DMS 273 (cell line): ENCODE measurements at regions not wholly inside any gene's neighbourhood (a gene's known extent, or its start where the extent isn't known, plus 50 kb on each side); places are given as distances from the start of the nearest gene placed in this dataset.
"Not testable (repeated sequence)": the region's sequence is repeated elsewhere in the genome, so short reads cannot be mapped to it uniquely, and the experiment has no call there.

Experiments
- DNase-seq: peaks from one replicate; lab custom pipeline; 2025; ENCODE audit not compliant: unreplicated experiment; lab: John Stamatoyannopoulos, UW

DNA sequence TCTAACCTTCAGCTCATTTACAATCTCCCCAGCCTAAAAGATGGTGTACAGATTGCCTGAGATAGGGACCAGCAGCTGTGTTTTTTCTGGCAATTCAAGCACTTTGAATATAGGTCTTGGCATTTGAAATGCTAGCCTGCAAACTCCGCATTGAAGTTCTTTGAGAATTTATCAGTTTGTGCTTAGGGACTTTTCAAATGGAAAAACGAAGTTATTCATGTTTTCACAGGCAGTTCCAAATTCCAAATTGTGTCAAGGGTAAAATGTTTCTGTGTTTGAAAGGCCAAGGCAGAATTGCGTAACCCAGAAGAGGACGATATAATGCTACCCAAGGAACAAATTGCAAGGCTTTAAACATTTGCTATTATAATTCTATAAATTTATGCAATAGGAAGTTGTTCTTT, 168.9 kb upstream of the RASSF8 start:
- no peak for DNase-seq

DNA sequence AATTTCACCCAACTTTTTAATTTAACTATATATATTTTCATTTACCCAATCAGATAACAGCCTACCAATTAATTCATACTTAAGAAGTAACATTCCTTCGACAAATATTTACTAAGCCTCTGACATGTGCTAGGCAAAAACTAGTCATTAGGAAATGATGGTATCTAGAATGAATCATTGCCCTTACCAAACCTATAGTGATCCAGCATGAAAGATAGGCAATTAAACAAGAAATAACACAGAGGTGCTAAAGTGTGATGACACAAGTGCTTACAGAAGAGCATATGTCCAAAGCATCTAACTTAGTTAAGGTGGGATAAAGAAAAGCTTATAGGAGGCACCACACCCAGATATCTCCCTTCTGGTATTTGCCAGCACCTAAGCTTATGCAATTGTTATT, 166.5 kb upstream of the RASSF8 start:
- no peak for DNase-seq

DNA sequence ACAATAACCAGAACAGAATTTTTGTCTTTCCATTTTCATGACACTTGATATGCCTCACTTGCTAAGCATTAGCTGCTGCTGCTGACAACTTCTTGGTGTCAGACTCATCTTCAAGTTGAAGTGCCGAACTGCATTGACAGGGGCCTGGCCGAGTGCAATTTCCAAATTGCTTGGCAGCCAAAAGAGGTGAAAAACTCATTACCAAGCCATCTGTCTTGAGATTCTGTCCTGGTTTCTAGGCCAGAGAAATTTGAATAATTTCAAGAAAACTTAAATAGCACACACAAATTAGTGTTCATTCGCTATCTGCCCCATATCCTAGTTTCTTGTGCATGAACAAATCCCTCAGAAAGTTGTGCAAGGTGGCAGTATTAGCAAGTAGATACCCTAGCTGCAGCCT, 165.3 kb upstream of the RASSF8 start:
- peak; percentile 4 for DNase-seq

DNA sequence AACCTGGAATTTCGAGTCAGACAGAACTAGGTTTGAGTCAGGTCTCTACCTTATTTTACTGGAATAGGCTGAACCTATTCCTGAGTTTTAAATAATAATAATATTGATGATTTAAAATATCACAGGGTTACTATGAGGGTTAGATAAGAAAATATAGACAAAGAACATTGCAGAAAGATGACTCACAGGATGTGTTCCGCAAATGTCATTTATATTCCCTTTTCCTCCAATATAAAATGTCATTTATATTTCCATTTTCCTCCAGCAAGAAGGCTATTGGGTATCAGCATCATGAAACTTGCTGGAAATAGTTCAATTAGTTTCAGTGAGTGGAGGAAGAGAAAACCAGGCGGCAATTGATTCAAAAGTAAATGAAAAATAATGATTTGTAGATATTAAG, 163.9 kb upstream of the RASSF8 start:
- DNase-seq: no peak

DNA sequence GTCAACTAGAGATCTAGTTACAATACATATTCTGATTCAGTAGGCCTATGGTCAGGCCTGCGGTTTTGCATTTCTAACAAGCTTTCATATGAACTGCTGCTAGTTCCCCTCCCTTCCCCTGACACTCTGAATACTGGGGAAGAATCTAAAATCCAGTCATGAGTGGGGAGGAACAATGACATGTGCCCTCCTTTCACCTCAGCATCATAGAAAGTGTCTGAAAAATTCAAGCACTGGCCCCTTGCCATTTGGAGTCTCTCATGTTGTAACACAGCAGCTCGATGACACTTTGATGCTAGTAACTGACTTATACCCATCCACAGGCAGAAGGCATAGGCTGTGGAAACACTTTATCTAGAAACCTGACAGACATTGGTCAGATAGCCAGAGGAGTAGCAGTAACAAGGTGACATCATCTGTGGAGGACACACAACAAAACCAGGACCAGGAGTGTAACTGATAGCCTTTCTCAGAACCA, 161.9 kb upstream of the RASSF8 start:
- no peak for DNase-seq

DNA sequence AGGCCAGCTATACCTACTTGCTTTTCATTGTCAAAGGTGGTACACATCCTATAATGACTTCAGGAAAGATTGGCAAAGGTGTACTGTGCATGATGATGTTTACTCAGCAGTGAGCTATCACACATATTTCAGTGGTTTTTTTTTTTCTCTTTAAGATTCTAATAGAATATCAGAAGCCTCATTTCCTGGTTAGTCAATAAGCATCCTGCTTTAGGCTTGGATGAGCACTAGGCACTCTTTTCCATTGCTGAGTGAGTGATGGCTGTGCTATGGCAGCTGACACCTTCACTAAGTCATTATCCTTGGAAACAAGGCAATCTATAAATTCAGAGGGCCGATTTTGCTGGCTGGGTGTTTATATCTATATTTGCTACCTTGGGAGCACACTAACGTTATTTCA, 161.1 kb upstream of the RASSF8 start:
- no peak for DNase-seq

DNA sequence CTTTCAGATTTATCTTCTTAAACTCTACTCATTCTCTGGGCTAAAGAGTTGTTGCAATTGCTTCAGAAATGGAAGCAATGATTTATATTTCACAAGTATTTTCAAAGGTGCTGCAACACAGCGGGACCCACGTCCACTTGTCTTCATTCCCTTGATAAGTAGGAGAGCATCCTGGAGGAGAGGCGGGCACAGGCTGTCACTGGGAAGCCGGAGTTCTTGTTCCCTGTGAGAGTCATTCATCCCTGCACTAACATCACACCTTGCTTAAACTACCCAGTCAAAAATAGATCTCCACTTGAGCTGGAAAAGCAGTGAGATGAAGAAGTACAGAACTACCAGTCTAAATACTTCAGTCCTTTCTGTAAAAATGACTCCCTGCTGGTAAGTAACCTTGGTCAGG, 160.5 kb upstream of the RASSF8 start:
- DNase-seq: no peak

DNA sequence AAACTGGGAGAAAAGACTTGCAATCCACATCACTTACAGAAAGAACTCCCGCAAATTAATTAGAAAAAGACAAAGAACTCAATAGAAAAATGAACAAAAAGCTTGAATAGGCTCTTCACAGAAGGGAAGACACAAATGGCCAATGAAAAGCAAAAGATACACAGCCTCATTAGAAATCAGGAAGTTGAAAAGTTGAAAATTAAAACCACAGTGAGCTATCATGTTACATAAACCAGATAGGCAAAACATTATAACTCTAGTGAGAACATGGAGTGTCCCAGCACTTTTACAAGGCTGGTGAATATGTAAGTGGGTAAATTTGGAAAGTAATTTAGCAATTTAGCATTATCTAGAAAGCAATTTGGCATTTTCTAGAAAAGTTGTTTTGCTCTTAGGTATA, 158.4 kb upstream of the RASSF8 start:
- DNase-seq: no peak

DNA sequence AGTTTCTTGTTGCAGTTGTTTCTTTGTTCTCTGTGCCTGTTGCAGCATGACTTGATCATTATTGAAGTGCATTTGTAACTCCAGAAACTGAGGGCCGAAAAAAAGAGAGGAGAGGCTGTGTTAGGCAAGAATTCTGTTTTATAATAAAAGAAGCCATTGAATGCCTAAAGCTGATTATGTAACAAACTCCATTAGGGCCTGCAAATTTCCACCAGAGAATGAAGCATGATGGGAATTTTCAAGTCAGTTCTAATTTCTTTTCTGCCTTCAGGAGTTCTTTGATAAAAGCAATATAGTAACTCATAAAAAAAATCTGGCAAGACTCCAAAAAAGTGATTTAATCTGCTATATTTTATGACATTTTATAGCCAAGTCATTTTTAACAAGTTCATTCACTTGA, 156.7 kb upstream of the RASSF8 start:
- no peak for DNase-seq

DNA sequence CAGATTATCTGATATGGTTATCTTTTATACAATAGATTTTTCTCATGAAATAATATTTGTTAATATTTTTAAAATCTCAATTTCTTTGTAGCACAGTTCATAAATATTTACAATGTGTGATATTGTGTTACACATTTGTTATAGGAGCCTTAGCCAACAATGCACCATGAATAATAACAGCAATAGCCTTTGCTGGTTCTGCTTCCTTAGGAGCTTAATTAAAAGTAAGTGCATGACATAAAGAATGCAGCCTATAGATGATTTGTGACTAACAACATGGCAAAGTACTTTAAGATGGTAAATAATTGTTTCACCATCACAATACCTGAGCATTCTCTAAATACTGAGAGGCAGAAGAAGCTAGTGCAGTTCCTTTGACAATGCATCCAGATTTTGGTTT, 156.3 kb upstream of the RASSF8 start:
- DNase-seq: no peak

DNA sequence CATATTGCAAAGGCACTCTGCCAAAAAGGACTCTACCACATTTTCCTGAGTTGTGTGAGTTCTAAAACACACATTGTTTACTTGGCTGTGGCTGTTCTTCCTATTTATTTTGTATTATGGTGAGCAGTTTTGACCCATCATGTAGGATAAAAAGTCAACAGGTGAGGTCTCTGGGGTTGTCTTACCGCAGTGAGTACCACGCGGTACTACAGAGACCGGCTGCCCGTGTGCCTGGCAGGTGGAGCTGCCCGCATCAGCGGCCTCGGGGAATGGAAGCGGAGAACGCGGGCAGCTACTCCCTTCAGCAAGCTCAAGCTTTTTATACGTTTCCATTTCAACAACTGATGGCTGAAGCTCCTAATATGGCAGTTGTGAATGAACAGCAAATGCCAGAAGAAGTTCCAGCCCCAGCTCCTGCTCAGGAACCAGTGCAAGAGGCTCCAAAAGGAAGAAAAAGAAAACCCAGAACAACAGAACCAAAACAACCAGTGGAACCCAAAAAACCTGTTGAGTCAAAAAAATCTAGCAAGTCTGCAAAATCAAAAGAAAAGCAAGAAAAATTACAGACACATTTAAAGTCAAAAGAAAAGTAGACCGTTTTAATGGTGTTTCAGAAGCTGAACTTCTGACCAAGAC, 155.3 kb upstream of the RASSF8 start:
- not testable (repeated sequence) for DNase-seq

DNA sequence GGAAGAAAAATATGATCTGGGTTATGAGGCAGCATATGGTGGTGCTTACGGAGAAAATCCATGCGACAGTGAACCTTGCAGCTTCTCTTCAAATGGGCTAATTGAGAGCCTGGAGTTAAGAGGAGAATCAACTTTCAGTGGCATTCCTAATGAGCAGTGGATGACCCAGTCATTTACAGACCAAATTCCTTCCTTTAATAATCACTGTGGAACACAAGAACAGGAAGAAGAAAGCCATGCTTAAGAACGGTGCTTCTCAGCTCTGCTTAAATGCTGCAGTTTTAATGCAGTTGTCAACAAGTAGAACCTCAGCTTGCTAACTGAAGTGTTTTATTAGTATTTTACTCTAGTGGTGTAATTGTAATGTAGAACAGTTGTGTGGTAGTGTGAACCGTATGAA, 154.2 kb upstream of the RASSF8 start:
- not testable (repeated sequence) for DNase-seq

DNA sequence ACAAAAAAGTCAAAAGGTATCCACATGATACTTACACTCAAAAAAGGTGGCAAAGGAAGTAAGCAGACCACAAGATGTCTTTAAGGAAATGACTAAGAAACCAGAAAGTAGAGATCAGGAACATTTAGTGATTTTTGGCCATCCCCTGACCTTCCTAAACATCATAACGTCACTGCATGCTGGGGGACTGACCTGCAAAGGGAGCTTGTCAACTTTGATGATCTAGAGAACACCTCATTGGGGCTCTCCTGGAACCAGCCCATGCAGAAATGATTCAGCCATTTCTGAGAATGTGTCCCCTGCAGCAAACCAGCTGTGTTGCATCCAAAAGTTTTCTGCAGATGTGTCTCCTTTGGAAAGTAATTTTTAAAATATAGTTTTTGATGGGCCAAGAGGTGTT, 152.2 kb upstream of the RASSF8 start:
- no peak for DNase-seq

DNA sequence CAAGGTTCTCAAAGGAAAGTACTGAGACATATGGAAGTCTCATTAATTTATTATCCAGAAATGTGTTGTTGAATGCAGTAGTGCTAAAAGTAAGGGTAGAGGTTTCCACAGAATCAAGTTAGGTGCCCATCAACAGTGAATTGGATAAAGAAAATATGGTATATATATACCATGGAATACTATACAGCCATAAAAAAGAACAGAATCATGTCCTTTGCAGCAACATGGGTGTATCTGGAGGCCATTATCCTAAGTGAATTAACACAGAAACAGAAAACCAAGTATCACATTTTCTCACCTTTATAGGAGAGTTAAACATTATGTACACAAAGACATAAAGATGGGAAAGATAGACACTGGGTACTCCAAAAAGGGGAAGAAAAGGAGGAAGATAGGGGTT, 149.9 kb upstream of the RASSF8 start:
- DNase-seq: no peak

DNA sequence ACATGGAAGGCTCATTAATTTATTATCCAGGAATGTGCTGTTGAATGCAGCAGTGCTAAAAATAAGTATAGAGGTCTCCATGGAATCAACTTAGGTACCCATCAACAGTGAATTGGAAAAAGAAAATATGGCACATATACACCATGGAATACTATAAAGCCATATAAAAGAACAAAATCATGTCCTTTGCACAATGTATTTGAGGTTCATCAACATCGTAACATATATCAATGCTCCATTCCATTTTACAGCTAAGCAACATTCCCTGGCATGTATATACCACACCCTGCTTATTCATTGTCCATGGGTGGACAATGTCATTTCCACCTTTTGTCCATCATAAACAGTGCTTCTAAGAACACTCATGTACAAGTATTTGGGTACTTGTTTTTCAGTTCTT, 147.8 kb upstream of the RASSF8 start:
- DNase-seq: no peak

DNA sequence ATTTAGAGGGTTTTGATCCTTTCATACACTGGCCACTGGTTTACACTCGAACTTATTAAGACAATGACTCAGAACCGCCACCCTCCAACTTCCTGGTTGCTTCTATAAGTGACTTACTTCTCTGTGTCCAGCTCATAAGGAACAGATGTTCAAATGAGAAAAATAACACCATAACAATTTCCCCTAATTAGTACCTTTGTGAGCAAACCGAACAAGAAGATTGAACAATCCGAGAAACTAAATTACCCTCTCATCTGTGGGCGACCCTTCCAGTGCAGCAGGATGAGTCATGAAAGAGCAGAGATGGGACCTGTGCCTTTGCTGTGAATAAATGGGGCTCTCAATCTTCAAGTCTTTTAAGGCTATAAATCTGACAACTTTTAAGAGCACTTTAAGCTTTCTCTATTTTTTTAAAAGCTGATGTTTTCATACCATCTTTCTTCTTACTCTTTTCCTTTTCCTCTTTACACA, 146.8 kb upstream of the RASSF8 start:
- peak; percentile 10 for DNase-seq

DNA sequence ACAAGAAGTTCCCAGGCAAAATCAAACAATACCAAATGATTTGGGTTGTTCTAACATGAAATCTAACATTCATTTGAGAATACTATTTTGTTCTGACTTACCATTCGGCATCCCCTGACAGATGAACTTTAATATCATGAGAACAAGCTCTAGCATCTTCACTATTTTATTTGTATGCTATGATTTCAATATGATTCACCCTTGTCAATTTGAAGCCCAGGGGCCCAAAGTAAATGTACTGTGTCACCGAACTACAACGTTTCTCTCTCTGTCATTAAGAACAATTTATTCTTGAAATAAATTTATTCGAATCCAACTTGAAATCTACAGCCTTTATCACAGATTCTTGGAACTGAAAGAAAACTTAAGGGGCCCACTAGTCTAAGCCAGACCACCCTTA, 146.2 kb upstream of the RASSF8 start:
- no peak for DNase-seq

DNA sequence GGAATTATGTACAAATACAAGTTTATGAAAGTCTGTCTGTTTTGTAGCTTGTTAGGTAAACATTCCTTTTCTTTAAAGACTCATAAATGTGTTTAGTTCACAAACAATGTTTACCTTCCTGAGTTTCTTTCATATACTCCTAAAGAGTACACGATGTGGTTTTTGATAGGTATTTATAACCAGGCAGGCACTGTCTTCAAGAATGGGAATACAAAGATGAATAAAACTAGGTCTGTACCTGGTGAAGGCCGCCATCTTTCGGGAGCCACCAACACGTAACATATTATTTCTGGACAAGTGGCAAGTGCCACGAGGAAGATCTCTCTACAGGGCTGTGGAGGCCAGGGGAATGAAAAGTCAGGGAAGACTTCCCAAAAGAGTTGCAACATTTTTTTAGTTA, 144.6 kb upstream of the RASSF8 start:
- DNase-seq: no peak

DNA sequence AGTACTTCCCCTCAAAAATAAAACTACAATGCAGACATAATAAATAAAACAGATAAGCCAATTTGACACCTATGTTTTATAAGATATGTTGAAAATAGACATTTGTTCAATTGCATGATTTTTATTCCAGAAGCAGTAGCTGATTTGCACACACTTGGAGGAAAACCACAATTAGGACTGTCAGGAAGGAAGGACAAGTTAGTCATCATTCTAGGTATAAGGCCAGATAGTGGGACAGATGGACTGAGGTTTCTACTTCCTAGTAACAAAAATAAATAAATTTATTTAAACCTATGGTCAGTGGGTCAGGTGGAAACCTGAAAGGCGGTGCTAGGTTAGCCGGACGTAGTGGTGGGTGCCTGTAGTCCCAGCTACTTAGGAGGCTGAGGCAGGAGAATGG, 141.8 kb upstream of the RASSF8 start:
- no peak for DNase-seq

DNA sequence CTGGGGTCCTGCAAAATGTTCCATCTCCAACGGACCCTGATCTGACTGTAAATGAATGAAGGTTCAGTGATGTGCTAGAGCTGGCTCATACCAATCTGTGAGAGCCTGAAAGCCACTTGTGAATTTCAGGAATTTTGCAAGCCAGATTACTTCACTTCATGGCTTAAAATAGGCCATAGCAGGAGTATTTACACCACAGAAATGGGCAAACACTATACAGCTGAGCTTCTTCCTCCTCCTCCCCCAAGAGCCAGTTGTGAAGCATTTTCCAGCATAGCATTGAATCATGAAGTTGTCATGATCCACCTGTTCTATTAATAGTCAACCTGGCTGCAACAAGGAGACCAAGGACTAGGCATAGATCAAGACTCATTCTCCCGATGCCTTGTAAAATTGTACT, 141.3 kb upstream of the RASSF8 start:
- no peak for DNase-seq

DNA sequence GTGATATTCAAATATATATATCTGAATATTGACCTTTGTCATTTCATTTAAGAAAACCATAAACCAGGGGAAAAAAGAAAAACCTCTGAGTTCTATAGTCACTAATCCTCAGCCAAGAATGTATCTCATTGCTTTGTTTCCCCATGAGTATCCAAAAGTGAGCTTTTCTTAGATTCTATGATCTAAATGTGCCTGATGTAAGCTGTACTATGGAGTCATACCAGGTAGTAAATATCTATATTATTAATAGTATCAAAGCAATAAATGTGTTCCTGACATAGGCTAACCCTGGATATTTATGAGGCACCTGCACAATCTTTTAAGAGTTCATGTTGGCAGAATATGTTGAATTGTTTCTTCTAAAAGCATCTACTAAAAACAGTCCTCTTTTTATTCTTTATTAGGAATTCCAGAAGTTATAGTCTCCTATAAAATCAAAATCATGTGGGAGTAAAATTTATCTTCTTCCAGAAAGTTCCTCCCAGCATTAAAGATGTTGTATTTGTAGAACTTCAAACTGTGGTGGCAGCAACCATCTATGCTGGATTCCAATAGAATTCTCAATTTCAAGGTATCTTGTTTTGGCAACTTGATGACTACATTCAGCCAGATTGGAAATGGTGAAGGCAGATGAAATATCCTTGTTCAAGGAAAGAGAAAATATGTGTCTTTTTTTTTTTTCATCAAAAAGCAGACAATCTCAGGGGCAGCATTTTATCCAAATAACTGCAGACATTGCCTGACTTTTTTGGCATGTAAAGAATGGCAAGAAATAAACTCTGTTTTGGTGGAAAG, 139.7 kb upstream of the RASSF8 start:
- DNase-seq: no peak

DNA sequence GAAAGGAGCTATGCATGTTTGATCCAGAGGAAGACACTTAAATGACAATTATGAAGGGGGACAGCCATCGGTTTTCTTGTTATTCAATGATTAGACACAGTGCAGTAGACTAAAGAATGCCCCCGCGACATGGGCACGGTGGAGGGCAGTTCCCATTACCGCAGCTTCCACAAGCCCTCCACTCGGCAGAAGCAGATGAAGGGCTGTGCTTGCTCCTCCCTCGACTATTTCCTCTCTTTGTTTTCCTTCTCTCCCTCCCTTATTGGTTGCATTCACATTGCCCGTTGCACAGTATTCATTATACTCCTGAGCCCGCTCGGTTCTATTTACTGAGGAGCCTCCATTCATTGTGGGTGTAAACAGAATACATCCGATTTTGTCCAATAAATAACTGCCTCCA, 138.8 kb upstream of the RASSF8 start:
- DNase-seq: no peak

DNA sequence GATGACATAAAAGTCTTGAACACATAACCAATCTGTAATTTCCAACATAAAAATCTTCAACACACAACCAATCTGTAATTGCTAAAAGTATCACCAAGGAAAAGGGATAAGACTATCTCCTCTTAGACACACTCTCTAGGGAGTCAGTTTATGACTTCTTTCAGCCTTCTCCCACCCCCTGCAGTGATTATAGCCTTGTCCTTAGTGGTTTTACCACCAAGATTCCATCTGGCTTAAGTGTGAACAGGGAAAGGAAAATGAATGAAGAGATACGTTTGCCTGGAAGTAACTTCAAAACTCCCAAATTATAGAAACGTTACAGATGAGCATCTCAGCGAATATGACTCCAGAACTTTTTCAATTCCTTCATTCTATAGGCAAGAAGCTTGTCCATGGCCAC, 136.2 kb upstream of the RASSF8 start:
- no peak for DNase-seq
